Head of caudate nucleus (tissue), 42 donors: ENCODE measurements at regions not wholly inside any gene's neighbourhood (a gene's known extent, or its start where the extent isn't known, plus 50 kb on each side); places are given as distances from the start of the nearest gene placed in this dataset.

Source experiments
- DNase-seq, 42 donors: peaks; one replicate each; pipeline versions ENCODE4 v3.0.0 to v3.0.0-alpha.2; 2020 to 2021; ENCODE audit warnings: mixed read lengths in 7 of 42
- intact Hi-C: fragments of 100-400 bp; cut with DNase I; formaldehyde crosslinking; loops from one replicate; pipeline ENCODE4 v1.15.0; 2022

DNA sequence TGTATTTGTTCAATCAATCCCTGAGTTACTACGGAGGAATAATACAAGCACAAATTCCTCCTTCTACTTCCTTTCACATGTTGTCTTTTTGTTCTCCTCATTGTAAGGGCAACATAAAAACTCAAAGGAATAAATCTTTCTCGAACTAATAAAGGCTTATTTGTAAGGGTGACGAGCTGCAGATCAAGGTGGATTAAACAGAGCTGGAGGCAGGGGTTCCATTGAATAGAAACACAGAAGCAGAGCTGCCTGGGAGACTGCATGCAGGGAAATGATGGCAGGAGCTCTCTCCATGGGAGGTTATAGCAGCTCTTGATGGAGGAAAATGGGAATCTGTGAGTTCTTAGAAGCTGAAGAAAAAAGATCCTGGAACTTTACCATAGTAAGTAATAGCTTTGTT lies 160.2 kb downstream of the CYYR1 start:
- intact Hi-C loops, result no loop called here
- DNase-seq, result no peak

DNA sequence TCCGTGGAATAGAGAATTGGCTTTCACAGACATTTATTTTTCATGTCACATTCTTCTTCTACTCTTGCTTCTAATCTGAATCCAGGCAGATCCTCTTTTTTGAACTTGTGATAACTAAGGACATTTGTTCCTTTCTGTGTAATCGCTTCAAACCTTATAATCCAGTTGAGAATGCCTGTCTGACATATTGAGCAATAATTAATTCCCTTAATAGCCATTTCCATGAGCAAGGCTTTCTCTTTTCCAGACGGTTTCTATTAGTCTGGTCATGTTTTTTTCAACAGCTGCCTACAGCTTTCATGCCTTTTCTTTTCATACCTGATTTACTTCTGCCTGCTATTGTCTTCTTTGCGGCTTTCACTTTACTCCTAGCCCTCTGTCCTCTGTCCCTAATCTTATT lies 163.4 kb downstream of the CYYR1 start:
- no peak for DNase-seq
- intact Hi-C loops, result no loop called here

DNA sequence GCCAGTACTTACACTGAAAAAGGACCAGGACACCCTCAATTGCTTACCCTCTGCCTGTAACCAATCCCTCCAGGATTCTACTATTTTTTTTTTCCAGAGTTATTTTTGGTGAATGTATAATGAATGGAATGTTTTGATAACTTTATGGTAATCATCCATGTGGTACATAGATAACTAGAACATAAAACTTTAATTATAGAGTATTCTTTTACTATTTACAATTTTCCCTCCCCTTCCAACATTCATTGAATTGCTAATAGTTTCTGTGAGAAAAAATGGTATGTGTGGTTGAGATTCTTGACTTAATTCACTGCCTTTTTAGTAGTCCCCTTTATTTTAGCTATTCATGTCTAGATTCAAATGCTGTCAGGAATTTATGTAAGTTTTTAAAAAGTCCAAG lies 164.6 kb downstream of the CYYR1 start:
- DNase-seq, result no peak
- intact Hi-C loops, result no loop called here

DNA sequence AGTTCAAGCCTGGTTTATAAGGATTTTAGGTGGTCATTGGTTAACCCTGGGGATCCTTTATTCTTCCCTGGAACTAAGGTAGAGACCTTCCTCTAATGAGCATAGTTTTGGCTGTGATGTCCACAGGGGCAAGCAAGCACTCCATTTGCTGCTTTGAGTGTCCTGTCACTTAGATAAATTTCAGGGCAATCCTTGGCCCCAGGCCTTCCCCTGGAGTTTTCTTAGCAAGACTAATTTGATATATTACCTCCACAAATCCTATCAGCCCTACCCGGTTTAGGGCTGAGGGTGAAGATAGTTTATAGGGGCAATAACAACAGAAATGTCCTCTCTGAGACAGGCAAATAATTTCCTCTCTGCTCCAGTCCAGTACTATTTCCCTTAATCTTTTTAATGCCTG lies 166.6 kb downstream of the CYYR1 start:
- intact Hi-C loops, result no loop called here

DNA sequence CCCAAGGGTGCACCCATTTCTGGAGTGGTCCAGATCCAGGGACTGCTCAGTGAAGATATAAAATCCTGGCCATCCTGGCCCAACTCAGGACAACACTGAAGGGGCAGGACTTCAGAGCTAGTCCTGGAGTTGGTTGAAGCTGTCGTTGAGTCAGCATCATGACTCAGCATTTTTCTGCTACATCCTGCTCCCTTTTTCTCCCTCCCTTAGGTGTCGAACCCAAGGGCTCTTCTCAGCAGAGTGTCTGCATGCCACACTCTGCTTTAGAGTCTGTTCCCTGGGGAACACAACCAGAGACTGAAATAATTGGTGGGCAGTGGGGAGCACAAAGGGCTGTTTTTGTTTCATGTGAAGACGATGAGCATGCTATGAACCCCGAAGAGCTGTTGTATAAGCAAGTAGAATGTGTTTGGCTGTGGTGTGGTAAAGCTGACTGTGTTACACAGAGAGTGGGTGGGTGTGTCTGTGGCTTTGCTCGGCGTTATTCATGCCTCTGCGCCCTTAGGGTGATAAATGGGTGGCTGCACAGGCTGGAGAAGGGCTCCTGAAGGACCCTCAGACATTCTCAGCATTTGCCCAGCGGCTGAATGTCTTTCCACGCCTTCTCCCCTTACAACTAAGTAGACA lies 167.2 kb downstream of the CYYR1 start:
- intact Hi-C loops, result no loop called here
- peak in 6 of 42 donors; percentile 1 to 59 (median 6) for DNase-seq

More for the DNA sequence above, 166.6 kb downstream of the CYYR1 start:
- no peak for DNase-seq

DNA sequence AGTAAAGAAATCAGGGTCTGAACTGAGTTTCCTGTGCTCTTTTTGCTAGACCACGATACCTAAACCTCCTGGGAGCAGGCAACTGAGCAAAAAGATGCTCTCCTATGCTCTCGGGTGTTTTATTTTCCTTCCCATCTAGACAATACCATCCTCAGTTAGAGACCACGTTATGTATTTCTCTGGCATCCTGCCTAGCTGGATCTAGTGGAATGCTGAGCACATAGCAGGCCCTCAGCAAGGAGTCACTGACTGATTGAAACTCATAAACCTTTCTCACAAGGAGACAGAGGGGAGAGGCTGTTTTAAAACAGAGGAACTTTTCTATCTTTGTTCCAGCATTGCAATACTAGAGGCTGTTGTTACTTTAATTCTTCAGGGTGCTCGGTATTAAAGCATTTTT lies 168.0 kb downstream of the CYYR1 start:
- DNase-seq, result no peak
- intact Hi-C loops, result no loop called here

DNA sequence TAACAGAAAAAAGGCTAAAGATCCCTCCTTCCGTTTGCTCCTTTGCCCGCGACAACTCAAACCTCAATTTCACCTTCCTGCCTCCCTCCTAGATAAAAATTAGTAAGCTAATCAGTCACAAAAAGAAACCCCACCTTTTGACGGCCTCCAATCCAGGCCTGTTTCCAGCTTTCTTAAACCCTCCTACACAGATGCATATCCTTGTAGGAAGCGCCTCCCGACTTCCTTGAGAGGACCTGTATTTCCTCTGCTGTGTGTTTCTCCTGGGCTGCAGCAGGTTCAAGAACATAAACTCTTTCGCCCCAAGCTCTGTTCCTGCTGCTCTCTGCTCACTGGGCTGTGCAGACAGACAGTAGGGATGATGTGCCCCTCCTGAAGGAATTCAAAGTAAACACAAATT lies 168.8 kb downstream of the CYYR1 start:
- no peak for DNase-seq
- intact Hi-C loops, result no loop called here

DNA sequence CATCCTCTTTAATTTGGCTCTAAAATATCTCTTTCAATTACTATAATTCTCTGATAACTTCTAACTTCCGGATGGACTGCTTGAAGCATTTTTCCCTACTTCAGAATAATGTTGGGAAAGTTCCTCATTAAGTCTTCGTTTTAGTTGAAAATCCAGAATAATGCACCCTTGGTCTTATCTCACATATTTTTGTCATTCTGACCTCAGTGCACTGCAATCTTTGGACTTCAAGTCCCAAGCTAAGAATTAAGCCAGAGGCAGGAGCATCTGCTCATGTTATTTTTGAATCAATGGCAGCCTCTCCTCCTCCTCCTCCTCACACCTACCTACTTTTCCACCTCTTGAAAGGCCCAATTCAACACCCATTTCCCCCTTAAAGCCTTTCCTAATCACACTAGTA lies 169.8 kb downstream of the CYYR1 start:
- intact Hi-C loops, result no loop called here
- no peak for DNase-seq

DNA sequence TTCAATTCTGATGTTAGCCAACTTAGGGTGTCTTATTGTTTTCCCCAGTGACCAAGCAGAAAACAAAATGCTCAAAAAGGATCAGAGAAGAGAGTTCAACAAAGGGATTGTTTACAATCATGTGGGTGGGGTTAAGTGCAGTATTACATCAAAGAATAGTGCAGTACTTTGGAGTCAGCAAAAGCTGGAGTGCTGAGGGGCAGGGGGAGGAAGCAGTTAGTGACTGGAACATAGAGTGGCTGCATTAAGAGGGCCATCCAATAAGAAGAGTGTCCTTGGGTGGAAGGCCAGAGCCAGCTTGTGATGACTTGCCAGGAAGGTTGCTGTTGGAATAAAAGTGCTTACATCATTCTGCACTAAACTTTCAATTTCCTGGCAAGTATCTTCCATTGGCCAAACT lies 175.5 kb downstream of the CYYR1 start:
- no peak for DNase-seq
- intact Hi-C loops, result no loop called here

DNA sequence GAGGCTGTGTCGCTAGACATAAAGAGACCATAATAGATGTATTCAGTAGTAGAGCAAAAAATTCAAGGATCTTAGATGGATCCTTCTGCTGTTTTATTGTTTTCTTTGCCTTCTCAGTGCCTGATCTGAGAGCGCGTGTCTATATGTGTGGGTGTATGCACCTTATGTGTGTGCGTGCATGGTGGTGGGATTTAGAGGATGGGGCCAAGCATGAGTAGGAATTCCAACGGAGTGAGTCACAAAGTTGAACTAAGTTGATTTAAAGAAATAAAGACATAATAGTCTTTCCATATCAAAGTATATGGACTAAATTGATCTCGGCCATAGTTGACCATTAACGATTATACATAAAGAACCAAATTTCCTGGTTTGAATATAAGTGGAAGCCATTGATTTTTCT lies 178.7 kb downstream of the CYYR1 start:
- intact Hi-C loops, result no loop called here
- DNase-seq, result no peak

DNA sequence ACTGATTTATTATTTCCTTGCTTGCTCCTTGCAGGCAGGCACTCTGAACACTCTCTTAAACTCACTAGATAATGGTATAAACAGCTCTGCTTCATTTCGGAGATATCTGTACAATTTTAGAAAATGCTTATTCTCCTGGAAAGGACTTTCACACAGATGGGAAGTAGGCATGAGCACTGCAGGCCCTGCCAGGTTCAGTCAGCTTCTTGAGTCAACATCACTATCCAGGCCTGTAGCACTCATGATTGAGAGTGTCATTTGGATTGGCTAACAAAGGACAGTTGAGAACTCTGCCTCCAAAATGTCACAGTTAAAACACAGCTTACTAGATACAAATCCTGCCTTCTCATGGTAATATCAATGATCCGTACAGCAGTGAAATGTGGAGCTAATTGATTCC lies 181.9 kb downstream of the CYYR1 start:
- DNase-seq, result no peak
- intact Hi-C loops, result no loop called here

DNA sequence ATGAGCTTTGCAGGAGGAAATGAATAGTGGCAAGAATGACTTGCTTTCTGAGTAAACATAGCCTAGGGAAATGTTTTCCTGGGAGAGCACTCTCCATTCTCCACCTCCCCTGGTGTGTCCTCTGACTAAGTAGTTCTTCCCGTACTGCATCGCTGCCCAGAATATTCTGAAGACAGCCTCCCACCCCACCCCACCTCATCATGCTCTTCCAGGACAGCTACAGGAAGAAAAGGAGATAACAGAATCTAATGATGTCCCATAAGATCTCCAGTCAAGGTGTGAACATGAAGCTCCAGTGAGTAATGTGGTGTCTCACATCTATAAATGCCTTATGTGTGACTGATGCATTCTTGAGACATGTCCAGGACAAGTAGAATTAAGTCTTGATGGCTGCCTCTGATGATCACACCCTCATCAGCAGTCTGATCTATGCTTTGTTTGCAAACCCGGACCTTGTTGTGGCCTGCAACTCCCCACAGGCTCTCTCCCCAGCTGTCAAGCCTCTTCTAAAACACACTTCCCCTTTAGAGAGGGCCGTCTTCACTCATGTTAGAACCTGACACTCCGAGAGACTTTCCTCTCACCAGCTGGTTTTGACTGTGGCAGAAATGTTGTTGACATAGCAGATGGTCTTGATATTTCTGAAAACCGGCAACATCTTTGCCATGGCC lies 183.0 kb downstream of the CYYR1 start:
- intact Hi-C loops, result no loop called here
- DNase-seq, result no peak

DNA sequence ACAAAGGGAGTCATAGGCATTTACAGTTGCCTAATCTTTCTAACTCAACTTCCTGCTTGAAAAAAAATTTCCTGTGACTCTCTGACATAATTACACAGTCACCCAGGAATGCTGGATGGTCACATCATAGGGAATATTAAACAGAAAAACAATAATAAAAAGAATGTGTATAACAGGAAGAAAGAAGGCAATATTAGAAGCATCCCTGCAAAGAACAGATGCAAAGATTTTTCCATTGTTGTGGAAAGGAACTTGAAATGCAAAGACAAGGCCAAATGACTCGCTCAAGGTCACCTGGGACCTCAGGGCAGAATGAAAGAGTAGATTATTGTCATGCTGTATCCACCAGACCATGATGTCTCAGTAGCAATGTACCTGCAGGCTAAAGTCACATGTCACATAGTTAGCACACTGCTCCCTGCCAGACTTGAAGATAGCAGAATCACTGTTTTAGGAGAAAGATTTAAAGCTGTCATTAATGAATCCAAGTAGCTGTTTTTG lies 184.3 kb downstream of the CYYR1 start:
- no peak for DNase-seq
- intact Hi-C loops, result no loop called here

DNA sequence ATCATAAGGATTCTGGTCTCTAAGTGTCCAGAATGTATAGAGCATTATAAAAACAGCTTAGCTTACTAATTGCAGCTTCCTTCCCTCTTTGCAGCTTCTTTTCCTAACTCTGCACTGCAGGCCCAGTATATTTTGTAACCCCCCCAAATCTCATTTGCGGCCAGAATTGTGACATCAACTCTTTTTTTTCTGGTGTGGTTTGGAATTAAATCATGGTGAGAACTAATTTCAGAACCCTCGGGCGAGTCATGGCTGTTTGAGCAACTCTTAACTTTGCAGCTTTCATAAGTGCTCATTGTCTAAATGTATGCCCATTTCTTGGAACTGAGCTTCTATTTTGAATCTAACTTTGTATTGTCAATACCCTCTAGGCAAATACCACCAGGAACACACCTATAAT lies 187.4 kb downstream of the CYYR1 start:
- intact Hi-C loops, result no loop called here
- DNase-seq, result no peak

DNA sequence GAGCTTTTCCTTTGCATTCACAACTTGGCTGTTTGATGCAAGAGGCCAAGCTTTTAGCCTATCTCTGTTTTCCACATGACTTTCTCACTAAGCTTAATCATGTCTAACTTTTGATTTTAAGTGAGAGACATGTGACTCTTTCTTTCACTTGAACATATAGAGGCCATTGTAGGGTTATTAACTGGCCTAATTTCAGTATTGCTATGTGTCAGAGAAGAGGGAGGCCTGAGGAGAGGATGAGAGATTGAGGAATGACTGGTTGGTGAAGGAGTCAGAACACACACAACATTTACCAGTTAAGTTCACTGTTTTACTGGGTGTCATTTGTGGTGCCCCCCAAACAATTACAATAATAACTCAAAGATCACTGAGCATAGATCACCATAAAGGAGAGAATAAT lies 193.5 kb downstream of the CYYR1 start:
- intact Hi-C loops, result no loop called here

DNA sequence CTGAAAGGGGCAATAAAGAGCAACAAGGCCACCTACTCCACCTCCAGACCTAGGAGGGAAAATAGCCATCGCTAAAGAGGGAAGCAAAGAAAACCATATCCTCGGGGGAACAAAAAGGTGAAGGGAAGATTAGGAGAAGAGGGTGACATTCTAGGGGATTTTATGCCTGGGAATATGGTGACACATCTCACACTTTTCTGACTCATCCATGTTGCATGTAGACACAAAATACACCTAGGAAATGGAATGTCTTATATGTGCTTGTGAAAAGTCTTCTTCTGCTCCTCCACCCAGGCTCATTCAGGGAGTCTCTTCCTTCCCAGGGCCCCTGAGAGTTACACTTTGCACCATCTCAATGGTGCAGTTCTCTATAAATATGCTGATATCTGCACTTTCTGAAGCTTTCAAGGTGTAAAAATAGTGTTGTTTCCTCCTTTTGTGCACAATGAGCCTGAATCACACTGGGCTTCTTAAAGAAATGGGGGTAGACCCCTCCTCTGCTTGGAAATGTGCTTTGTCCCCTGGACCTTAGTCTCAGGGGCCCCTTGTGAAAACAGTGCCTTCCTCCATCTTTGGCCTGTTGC lies 195.9 kb downstream of the CYYR1 start:
- intact Hi-C loops, result no loop called here
- DNase-seq, result no peak

More for the DNA sequence above, 193.5 kb downstream of the CYYR1 start:
- DNase-seq, result no peak

DNA sequence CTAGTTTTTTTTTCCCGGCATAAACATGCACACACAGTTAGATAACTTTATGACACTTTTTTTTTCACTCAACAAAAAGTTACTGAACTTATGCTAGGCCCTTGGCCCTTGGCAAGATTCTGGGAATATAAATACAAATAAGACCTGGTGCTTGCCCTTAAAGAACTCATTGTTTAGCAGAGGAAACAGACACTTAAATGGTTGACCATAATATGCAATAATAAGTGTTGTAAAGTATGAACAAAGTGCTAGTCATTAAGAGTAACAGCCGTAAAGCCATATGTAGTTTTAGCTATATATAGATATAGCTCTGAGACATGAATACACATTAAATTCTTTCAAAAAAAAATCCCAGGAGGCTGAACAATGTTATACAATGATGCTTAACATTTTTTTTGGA lies 198.3 kb downstream of the CYYR1 start:
- intact Hi-C loops, result no loop called here

DNA sequence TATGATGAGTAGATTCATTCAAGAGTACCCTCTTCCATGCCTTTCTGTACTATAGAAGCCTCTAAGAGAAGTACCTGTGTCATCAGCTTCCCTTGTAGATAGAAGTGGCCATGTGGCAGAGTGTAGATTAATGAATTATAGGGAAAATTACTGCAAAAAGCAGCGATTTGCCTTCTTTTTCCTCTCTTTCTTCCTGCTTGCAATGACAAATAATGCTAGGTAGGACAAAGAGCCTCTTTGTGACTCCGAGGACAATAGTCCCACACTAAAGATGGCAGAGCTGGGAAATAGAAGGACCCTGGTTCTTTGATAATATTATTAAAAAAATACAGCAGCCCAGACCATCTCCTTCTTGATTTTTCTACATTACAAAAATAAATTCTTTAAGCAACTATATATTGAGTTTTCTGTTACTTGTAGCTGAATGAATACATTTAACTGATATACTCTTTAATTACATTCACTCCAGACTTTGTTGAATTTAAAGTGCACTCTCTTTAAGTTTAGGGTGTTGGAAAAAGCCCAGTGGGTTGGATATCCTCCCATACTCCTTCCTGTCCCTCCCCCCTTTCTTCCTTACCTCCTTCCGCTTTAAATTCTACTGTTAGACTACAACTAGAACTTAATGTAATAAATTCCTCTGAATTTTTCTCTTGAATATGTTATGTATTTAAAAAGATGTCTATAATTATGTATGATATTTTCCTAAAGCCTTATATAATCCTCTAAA lies 198.2 kb upstream of the APP start:
- DNase-seq, result peak in 7 of 42 donors; percentile 3 to 32 (median 10)
- intact Hi-C loops, result no loop called here

More for the DNA sequence above, 198.3 kb downstream of the CYYR1 start:
- no peak for DNase-seq

DNA sequence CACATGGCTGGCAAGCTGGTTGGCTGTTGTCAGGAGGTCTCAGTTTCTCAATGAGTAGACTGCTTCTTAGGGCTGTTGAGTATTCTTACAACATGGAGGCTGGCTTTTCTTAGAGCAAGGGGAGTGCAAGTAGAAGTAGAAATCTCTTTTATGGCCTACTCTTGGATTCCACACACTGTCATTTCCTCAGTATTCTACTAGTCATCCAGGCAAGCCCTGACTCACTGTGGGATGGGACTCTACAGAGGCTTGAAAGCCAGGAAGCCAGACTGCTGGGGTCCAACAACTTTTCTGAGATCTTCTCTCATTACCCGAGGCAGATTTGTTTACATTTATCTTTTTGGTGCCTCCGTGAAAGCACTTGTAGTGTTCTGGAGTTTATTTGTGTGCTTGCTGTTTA lies 196.2 kb upstream of the APP start:
- no peak for DNase-seq
- intact Hi-C loops, result no loop called here

DNA sequence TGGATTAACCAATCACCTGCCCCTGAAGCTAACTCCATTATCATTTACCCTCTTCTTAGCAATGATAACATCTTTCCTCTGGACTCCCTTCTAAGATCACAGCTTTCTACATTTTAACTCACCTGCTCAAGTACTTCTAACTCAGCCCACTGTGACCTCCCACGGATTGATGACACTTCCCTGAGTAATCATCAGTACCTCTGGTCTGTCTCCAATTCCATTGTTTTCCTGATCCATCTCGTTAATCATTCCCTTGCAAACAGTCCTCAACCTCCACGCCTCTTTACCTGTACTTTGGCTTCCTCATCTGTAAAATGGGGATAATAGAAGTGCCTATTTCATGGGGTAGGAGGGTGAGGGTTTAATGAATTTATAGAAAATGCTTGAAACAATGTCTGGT lies 195.3 kb upstream of the APP start:
- intact Hi-C loops, result no loop called here
- no peak for DNase-seq
